Stimulated activated CD8-positive, alpha-beta memory T cell treated with anti-CD3 and anti-CD28 coated beads, Interleukin-12 subunit alpha, Interleukin-12 subunit beta, amount 100 ng/mL, for 24 hours (primary cell): ENCODE measurements at regions not wholly inside any gene's neighbourhood (a gene's known extent, or its start where the extent isn't known, plus 50 kb on each side); places are given as distances from the start of the nearest gene placed in this dataset.
"Not testable (repeated sequence)": the region's sequence is repeated elsewhere in the genome, so short reads cannot be mapped to it uniquely, and the experiment has no call there.

ENCODE experiments used
- DNase-seq: peaks from one replicate; pipeline ENCODE4 v3.0.0-alpha.2; 2020; ENCODE audit errors: extremely low read depth

DNA sequence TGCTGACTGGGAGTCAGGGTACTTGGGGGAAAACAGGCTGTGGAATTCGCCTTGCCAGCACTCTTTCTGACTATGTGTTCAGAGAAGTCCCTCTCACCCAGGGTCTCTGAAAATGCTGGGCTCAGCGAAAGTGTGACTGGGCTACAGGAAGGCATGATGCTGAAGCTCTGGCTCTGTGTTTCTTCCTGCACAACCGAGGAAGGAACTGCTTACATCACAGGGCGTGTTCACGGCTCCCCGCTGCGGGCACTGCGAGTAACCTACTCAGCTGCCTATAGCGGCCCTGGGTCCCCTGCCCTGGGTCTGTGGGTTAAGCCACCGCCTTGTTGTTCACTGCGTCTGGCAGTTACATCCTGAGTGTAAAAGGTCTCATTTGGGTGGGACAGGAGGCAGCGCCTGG, 222.4 kb upstream of the IRX4 start:
- DNase-seq, result no peak

DNA sequence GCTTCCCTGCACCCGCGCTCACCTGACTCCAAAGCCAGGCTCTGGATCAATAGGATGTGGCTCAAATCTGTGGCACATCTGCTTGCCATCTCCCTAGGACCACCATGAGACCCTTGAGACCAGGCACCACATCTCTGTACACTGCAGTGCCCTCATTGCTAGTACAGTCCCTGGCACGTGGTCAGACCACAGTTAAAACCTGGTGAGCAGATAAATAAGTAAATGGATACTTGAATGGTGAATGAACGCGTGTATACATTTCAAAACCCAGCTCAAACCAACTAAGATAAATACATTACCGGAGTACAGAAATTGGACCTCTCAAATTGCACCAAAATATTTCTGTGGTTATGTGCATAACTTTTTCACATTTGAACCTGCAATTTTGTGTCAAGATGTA, 221.2 kb upstream of the IRX4 start:
- DNase-seq, result no peak

DNA sequence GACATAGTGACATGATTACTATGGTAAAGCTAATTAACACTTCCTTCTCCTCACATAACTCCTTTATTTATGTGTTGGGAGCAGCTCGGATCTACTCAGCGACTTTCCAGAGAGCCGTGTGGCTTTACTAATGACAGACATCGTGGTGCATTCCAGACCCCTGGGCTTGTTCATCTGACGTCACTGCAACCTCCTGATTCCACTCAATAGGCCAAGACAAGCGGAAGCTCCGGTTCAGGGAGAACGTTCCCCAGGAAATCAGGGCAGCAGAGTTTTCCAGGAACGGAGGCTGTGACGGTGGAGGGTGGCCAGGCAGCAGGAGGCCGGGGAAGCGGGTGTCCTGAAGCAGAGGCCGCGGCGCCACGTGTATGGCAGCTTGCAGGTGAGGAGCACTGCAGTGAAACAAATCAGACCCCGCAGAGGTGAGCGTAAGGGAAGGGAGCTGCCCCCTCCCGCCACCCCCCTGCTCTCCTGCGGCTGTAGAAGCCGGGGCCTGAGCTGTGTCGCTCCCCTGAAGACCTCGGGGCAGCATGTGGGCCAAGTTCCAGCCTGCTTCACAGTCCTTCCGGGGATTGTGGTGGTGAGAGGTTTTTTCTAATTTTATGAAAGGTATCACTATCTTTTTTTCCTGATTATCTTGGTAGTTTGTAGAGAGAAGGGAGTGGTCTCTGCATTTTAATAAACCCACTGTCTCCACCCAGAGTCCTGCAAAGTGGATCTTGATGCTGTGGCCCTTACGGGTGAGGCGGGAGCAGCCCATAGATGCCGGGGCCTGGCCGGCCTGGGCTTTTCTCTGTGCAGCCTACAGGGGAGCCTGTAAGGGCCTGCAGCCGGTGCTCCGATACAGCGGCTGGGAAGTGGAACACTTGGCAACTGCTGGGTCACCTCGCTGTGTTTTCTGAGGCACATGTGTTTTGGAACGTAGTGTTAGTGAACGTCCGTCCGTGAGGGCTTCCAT, 220.4 kb upstream of the IRX4 start:
- DNase-seq, result no peak

DNA sequence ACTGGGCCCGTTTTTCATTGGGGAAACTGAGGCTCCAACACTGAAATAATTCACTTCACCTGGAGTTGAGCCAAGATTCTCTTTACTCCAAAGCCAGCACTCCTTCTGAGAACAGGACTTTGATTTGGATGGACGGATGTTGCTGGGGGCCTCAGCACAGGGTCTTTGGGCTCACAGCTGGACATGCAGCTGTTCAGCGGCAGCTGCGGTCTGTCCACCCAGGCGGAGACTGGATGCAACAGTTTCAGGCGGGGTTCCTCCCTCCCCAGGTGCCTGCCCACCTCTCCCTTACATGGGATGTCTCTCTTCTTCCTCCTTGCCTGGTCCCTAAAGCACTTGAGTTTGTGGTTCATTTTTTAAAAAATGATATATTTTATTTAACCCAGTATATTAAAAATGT, 219.0 kb upstream of the IRX4 start:
- no peak for DNase-seq

DNA sequence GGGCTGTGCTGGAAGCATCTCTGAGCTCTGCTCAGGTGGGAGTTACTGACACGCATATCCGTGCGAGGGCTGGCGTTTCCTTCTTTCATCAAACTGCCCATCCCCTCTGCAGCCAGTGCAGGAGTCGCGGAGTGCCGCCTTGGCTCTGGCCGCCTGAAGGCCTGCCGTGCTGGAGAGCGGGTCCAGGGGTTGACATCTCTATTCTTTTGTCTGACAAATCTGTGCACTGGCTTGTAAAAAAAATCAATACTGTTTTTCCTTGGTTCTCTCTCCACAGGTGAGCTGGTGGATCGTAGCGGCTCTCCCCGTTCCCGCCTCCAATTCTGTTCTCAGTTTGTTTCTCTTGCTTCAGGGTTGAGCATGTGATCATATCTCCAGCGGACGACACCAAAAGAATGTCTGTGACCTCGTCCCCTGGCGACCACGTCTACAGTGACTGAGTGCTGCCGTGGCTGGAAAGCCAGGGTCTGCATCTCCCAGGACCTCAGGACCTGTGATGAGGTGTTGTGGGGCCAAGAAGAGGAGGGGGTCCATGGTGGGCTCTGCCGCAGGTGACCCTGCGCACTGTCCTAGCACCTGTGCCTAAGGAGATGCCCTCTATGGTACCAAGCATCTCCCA, 214.3 kb upstream of the IRX4 start:
- DNase-seq, result no peak

DNA sequence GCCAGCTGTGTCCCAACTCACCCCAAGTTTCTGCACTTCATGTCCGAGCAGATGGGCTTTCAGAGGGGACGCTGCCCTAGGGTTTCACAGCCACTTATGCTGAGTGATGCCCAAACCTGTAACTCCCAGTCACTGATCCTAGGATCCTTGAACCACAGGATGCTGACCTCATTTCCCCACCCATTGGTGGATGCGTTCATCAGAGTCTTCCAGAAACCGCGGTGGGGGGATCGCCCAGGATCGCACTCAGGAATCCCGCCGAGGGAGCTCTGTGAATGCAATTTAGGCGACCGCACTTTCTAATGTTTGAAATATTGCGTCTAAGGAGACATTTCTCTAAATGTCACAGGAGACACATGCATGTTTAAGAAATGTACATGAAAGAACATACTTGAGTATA, 212.3 kb upstream of the IRX4 start:
- DNase-seq, result no peak

DNA sequence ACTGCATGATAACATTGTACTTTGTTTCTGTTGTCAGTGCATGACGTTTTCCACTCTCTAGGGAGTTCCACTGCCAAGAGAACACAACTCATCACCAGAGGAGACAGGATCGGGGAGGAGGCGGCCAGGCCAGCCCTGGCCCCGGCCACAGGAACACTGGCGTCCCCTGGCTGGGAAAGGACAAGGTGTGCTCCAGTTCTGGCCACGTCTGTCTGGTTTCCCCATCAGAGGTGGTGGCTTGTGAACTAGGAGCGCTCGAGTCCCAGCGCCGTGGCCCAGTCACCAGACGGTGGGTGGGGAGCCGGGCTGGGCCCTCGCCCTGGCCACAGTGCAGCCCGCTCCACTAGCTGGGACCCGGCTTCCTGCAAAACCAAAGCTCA, 211.9 kb upstream of the IRX4 start:
- DNase-seq, result no peak

DNA sequence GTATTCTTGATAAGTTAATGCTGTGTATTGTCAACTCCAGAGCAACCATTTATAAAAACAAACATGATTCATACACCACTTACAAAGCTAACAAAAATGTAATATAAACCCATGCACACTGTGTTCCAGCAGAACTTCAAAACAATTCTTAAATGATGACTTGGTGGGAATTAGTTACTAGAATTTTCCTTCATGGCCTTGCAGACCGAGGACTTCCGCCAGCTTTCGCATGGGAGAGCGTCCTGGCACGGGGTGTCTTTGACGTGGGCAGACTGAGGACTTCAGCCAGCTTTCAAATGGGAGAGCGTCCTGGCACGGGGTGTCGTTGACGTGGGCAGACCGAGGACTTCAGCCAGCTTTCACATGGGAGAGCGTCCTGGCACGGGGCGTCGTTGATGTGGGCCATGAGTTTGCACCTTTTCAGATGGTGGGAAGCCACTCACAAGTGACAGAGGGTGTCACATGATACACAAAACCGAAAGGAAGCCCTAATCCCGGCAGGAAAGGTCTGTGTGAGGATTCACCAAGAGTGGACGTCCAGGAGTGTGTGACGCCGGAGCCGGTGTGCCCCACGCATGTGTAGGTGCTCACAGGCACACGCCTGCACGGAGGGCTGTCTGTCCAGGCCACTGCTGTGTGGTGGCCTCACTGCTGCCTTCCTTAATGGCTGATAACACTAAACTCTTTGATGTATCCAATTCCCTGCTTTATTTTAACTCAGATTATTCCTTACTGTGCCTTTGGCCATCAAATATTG, 211.3 kb upstream of the IRX4 start:
- no peak for DNase-seq

DNA sequence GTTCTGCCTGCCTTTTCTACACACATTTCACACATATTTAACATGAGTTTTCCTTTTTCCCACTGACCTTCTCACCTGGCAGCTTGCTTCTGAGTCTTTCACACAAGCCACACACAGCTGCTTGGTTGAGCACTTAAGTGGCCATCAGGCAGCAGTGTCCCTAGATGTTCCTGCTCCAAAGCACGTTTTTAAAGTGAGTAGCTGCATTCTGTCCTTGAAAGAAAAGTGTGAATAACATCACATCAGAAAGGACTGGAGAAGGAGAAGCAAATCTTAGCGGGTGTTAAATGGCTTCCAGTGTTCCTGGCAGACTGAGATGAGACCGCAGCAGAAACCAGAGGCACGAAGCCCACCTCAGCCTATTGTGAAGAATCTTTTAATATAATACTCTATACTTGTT, 209.2 kb upstream of the IRX4 start:
- DNase-seq, result no peak

DNA sequence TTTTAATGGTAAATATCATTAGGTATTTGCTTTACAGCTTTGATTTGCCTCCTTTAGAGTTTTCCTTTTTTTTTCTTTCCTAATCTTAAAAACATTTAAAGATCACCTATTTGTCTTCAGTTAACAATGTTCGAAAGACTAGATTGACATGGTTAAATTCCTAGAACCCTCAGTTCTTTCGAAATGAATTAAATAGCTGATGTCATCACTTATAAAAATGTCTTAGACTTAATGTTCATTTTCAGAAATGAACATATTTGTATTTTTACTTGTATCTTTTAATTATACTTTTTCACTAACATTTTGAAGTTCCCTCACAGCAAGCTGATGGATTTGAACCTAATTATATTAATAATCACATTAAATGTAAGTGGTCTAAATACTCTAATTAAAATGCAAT, 205.3 kb upstream of the IRX4 start:
- DNase-seq, result no peak

DNA sequence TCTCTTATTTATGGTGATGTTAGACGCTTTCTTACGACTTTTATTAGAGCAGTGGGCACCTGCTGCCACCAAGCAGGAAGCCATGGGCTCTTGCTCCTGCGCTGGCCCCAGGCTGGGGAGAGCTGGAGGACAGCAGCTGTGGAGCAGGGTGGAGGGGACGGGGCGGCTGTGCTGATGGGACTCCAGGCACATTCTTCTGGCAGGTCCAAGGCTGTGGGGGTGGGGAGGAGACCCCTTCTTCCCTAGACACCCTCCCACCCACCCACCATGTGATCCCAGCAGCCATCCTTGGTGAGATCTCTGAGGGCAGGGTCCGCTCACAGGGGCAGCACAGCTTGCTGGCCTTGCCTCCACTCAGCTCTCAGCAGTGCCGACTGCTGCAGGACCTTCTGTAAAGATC, 192.6 kb upstream of the IRX4 start:
- no peak for DNase-seq

DNA sequence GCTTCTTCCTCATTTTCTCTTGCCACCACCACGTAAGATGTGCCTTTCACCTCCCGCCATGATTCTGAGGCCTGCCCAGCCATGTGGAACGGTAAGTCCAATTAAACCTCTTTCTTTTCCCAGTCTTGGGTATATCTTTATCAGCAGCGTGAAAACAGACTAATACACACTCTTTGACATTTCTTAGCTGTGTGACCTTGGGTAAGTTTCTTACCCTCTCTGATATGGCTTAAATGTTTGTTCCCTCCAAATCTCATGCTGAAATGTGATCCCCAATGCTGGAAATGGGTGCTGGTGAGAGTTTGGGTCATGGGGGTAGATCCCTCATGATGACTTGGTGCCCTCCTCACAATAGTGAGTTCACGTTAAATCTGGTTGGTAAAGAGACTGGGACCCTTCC, 188.8 kb upstream of the IRX4 start:
- no peak for DNase-seq

DNA sequence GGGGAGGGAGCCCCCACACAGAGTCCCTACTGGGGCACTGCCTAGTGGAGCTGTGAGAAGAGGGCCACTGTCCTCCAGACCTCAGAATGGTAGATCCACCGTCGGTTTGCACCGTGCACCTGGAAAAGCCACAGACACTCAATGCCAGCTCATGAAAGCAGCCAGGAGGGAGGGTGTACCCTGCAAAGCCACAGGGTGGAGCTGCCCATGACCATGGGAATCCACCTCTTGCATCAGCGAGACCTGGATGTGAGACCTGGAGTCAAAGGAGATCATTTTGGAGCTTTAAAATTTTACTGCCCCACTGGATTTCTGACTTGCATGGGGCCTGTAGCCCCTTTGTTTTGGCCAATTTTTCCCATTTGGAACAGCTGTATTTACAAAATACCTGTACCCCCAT, 188.1 kb upstream of the IRX4 start:
- DNase-seq, result not testable (repeated sequence)

DNA sequence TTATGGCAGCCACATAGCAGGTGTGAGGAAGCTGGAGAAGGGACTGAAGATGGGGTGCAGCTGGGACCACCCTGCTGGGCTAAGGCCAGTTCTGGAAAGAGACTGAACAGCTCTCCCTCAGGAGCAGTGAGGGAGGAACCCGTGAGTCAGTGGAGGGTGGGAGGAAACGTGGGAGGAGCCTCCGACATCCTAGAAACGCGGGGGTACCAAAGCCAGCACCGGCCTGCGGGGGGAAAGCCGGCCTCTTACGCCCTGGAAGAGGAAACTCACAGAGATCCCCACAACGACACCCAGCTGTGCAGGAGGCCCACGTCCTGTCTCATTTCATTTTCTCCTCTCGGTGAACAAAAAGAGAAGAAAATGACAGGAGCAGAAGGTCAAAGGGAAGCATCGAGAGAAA, 185.8 kb upstream of the IRX4 start:
- DNase-seq, result no peak

DNA sequence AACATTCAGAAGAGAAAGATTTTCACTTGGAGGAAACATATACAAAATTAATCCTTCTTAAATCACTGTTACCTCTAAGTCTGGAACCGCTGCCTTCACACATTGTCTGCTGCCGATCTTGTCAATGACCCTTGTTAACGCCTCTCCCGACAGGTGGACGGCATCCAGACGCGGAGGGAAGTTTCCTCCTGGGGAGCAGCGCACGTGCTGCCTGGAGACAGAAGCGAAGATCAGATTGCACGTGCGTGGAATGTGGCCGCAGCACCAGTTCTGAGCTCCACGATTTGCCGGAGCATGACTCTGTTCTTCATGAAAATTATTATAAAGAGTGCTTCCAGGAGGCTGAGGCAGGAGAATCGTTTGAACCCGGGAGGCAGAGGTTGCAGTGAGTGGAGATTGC, 183.6 kb upstream of the IRX4 start:
- DNase-seq, result no peak

DNA sequence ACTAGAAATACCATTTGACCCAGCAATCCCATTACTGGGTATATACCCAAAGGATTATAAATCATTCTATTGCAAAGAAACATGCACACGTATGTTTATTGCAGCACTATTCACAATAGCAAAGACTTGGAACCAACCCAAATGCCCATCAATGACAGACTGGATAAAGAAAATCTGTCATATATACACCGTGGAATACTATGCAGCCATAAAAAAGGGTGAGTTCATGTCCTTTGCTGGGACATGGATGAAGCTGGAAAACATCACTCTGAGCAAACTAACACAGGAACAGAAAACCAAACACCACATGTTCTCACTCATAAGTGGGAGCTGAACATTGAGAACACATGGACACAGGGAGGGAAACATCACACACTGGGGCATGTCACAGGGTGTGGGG, 180.7 kb upstream of the IRX4 start:
- not testable (repeated sequence) for DNase-seq

DNA sequence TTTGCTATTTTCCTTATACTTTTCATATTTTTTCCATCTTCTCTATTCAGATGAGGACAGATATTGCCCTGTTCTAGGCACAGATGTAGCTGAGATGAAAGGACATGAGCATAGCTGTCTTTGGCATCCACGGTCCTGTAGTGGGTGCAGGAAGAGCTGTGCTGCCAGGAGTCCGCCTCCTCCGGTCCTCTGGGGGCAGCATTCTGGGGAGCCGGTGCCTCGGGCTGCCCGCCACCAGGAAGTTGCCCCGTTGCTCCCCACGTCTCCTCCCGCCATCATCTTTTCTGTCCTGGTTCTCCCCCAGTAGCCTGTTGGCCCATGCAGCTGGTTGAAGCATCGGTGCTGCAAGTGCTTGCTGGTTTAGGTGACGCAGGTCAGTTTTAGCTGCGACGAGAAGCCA, 170.0 kb upstream of the IRX4 start:
- no peak for DNase-seq

DNA sequence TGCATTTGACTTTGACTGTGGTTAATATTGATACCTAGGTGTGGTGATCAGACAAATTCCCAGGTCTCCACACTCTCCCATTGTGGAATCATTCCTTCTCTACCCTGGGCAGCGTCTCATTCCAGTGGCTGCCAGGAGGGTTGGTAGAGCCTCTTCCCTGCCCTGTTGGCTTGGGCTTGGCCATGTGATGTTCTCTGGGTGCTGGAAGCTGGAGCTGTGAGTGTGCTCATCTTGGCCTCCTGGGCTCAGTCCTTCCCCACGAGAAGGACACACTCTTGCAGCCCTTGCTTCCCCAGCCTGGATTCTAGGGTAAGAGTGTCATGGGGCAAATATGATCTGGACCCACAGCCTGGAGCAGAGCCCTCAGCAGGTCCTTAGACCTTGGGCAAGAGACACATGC, 167.2 kb upstream of the IRX4 start:
- no peak for DNase-seq

DNA sequence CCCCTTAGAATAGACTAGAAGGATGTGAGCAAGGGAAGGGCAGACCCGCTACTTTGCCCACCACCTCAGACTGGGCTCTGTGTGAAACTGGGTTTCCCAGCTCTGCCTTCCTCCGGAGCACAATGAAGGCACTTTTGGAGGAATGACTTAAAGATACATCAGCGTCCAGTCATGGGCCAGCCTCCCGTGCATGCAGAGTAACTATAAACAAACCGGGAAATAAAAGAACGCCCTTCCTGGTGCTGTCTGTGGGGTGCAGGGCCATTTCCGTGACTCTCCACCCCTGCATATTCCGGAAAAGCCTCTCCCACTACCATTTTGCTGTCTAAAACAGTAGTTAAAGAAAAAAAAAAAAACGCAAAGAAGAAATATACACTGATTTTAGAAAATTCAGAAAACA, 165.9 kb upstream of the IRX4 start:
- DNase-seq, result no peak

DNA sequence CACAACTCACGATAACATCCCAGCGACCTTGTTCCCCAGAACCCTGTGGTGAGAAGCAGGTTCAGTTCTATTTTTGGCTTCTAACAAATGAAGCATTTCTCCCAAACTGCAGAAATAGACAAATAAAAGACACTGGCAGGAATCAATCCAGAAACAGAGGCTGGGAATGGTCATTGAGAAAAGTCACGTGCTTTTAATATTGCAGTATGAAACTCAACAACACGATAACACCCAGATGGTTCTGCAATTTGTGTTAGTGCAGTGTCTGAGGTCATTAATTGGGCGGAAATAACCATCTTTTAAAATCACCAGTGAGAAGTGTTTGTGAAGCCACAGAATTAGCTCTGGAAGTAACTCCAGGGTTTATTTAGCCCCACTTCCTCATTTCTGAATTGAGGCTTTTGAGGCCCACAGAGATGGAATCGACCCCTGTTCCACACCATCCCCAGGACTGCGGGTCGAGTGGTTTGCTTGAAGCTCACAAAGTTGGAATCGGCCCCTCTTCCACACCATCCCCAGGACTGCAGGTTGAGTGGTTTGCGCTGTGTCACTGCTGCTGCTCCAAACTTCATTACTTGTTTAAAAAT, 164.7 kb upstream of the IRX4 start:
- no peak for DNase-seq

DNA sequence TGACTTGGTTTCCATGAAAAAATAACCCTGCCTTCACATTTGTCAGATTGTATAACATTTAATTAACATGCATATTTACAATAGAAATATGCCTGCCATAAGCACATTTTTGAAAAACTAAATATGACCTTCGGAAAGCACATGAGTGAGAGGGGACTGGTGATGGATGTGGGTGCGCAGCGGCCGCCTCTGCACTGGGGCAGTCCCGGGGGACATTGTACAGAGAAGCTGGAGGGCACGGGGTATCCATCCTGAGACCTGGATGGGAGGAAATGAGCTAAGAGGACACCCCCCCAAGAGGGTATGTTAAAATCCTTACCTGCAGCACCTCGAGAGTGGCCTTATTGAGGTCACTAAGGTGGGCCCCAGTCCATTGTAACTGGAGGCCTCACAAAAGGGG, 161.3 kb upstream of the IRX4 start:
- no peak for DNase-seq

DNA sequence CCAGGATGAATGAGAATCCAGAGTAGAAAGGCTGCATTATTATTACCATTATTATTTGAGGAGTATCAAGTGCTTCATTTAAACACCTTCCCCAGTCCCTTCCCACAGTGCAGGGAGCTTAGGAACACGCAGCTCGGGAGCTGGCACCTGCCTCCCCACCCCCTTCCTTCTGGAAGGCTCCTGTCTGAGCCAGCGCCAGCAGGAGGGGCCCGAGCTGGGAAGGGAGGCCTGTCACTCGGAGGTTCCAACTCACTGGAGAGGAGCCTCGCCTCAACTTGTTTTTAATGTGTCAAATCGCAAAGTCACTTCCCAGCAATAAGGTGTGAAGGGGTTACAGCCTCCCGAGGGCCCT, 156.4 kb upstream of the IRX4 start:
- no peak for DNase-seq
